Natural killer cell (primary cell): ENCODE measurements at regions not wholly inside any gene's neighbourhood (a gene's known extent, or its start where the extent isn't known, plus 50 kb on each side); places are given as distances from the start of the nearest gene placed in this dataset.

Experiments used
- ATAC-seq, 3 donors: fragments of 150-1000 bp in 2 of 3; fragments of 200-7000 bp in 1 of 3; cut with Tn5 transposase; 1 replicate in 1 of 3; 2 replicates in 2 of 3; pipeline ENCODE4 v1.10.0; 2021; ENCODE audit warnings: mild to moderate bottlenecking in 2 of 3, moderate library complexity in 2 of 3
- DNase-seq, 2 donors: peaks; one replicate each; pipeline versions ENCODE4 v3.0.0 to v3.0.0-alpha.2; 2013 to 2021; ENCODE audit warnings: mixed read lengths in 1 of 2
- H3K27ac ChIP-seq: one replicate; pipeline ENCODE4 v1.5.1; 2013; ENCODE audit warnings: mild to moderate bottlenecking, low read length
- H3K27me3 ChIP-seq: one replicate; pipeline ENCODE4 v1.6.1; 2013; ENCODE audit warnings: low read length; ENCODE audit not compliant: control insufficient read depth, insufficient read depth
- H3K36me3 ChIP-seq: one replicate; pipeline ENCODE4 v1.6.1; 2013; ENCODE audit warnings: low read length; ENCODE audit not compliant: control insufficient read depth, insufficient read depth
- H3K4me1 ChIP-seq: one replicate; pipeline ENCODE4 v1.6.1; 2013; ENCODE audit warnings: low read length; ENCODE audit not compliant: control insufficient read depth, insufficient read depth
- H3K4me3 ChIP-seq: one replicate; pipeline ENCODE4 v1.5.1; 2013; ENCODE audit warnings: low read length
- H3K9me3 ChIP-seq: one replicate; pipeline ENCODE4 v1.6.1; 2013; ENCODE audit warnings: low read length; ENCODE audit not compliant: control insufficient read depth, insufficient read depth
- H3K27ac Mint-ChIP-seq, 2 donors: one replicate each; pipeline ENCODE4 v1.8.0; 2022; ENCODE audit warnings: mild to moderate bottlenecking in 2 of 2, mixed read lengths in 2 of 2, moderate library complexity in 1 of 2
- H3K27me3 Mint-ChIP-seq, 2 donors: one replicate each; pipeline ENCODE4 v1.8.0; 2022; ENCODE audit warnings: low read depth in 2 of 2, mixed read lengths in 2 of 2
- H3K36me3 Mint-ChIP-seq: one replicate; pipeline ENCODE4 v1.8.0; 2022; ENCODE audit warnings: mixed read lengths
- H3K4me1 Mint-ChIP-seq, 2 donors: one replicate each; pipeline ENCODE4 v1.8.0; 2022; ENCODE audit warnings: mixed read lengths in 2 of 2
- H3K4me3 Mint-ChIP-seq: one replicate; pipeline ENCODE4 v1.8.0; 2022; ENCODE audit warnings: mild to moderate bottlenecking, moderate library complexity, mixed read lengths
- H3K9me3 Mint-ChIP-seq, 2 donors: one replicate each; pipeline ENCODE4 v1.8.0; 2022; ENCODE audit warnings: mixed read lengths in 2 of 2
- CTCF ChIP-seq: fragments of 200-600 bp; IDR thresholded peaks from one replicate; pipeline ENCODE4 v1.8.0; 2022; ENCODE audit warnings: antibody characterized with exemption
- WGBS: methylation state at CpG from one replicate; pipeline ENCODE4 v1.1.7; 2013; ENCODE audit warnings: missing lambda C conversion rate; ENCODE audit not compliant: insufficient coverage; 5-methylcytosine and 5-hydroxymethylcytosine counted together
- intact Hi-C: fragments of 100-400 bp; cut with micrococcal nuclease; formaldehyde crosslinking; loops from one replicate; pipeline ENCODE4 v1.14.2; 2022

DNA sequence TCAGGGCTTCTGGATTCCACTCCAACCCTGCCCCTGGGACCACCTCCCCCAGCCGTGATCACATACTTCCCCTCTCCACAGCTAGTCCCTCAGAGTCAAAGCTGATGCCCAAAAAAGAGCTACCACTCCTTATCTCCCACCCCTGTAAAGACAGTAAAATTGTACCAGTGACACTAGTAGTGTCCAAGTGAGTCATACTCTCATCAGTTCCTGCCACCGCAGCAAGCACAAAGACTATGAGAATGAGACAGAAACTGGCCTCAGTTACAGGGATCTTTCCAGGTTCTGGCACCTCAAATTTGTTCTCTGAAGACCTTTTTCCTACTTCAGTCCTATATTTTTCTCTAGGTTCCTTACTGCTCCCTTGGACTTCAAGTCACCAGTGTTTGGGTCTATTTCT lies 144.2 kb downstream of the SPRY2 start:
- intact Hi-C loops: no loop called here
- no peaks in the 10 kb centered on the region for H3K27me3 ChIP-seq
- H3K27ac ChIP-seq: no peak overlapping the region
- Mint-ChIP-seq H3K27ac (no peak overlapping the region), H3K36me3 (no peaks in the 10 kb centered on the region), H3K27me3 (peaks cover 0 to 4% of the 10 kb centered on the region in 2 donors), H3K4me3 (no peak overlapping the region), H3K9me3 (no peaks in the 10 kb centered on the region), H3K4me1 (no peaks in the 10 kb centered on the region)
- no peaks in the 10 kb centered on the region for H3K36me3 ChIP-seq
- no peaks in the 10 kb centered on the region for H3K9me3 ChIP-seq
- no peak for TF ChIP-seq CTCF
- H3K4me3 ChIP-seq: no peak overlapping the region
- DNase-seq (no peak), ATAC-seq (no peak)
- H3K4me1 ChIP-seq: no peaks in the 10 kb centered on the region
- 86% methylated on average over 2 of the region's 2 CpGs for WGBS

DNA sequence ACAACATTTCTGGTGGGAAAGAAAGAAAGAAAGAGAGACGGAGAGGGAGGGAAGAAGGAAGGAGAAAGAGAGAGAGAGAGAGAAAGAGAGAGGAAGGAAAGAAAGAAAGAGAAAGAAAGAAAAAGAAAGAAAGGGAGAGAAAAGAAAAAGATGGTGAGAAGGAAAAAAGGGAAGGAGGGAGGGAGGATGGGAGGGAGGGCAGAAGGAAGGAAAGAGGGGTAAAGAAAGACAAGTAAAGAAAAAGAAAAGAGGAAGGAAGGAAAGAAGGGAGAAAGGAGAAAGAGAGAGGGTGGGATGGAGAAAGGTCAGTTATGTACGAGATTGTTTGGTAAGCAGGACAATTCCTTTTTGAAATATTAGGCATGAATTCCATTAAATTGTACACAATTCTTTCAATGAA lies 145.3 kb downstream of the SPRY2 start:
- H3K27ac Mint-ChIP-seq: no peak overlapping the region
- intact Hi-C loops: no loop called here
- no peaks in the 10 kb centered on the region for H3K9me3 Mint-ChIP-seq
- Histone ChIP-seq H3K4me3 (no peak overlapping the region), H3K9me3 (no peaks in the 10 kb centered on the region), H3K27ac (no peak overlapping the region), H3K4me1 (no peaks in the 10 kb centered on the region), H3K27me3 (no peaks in the 10 kb centered on the region), H3K36me3 (no peaks in the 10 kb centered on the region)
- H3K27me3 Mint-ChIP-seq: peaks cover 0 to 4% of the 10 kb centered on the region in 2 donors
- no peak for DNase-seq
- WGBS: 84% methylated on average over 2 of the region's 2 CpGs
- no peak overlapping the region for H3K4me3 Mint-ChIP-seq
- H3K4me1 Mint-ChIP-seq: no peaks in the 10 kb centered on the region
- H3K36me3 Mint-ChIP-seq: no peaks in the 10 kb centered on the region
- TF ChIP-seq CTCF: no peak
- no peak for ATAC-seq

DNA sequence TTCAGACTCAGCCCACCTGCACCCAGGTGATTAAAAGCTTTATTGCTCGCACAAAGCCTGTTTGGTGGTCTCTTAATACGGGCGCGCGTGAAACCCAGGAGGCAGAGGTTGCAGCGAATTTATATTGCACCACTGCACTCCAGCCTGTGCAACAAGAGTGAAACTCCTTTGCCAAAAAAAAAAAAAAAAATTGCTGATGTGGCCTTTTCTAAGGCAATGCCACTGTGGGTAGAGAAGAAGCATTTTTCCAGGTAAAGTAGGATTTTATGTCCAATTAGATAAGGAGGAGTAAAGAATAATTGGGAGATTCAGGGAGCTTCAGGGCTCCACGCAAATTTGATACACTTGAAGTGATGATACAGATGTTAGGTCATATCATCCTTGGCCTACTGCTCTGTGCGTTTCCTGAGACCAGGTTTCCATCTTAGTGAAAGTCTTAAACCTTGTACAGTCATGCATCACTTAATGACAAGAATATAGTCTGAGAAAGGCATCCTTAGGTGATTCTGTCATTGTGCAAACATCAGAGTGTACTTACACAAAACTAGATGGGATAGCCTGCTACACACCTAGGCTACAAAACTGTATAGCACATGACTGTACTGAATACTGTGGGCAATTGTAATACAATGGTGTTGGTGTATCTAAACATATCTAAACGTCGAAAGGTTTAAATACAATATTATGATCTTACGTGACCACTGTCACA lies 150.9 kb downstream of the SPRY2 start:
- H3K4me1 ChIP-seq: no peaks in the 10 kb centered on the region
- DNase-seq: no peak
- H3K4me3 ChIP-seq: no peak overlapping the region
- ATAC-seq: no peak
- intact Hi-C loops: no loop called here
- Mint-ChIP-seq H3K36me3 (no peaks in the 10 kb centered on the region), H3K4me3 (no peak overlapping the region), H3K27ac (no peak overlapping the region), H3K27me3 (no peaks in the 10 kb centered on the region), H3K4me1 (no peaks in the 10 kb centered on the region), H3K9me3 (no peaks in the 10 kb centered on the region)
- no peaks in the 10 kb centered on the region for H3K36me3 ChIP-seq
- no peak overlapping the region for H3K27ac ChIP-seq
- TF ChIP-seq CTCF: no peak
- H3K27me3 ChIP-seq: no peaks in the 10 kb centered on the region
- no peaks in the 10 kb centered on the region for H3K9me3 ChIP-seq
- WGBS: 96% methylated on average over 11 of the region's 11 CpGs

DNA sequence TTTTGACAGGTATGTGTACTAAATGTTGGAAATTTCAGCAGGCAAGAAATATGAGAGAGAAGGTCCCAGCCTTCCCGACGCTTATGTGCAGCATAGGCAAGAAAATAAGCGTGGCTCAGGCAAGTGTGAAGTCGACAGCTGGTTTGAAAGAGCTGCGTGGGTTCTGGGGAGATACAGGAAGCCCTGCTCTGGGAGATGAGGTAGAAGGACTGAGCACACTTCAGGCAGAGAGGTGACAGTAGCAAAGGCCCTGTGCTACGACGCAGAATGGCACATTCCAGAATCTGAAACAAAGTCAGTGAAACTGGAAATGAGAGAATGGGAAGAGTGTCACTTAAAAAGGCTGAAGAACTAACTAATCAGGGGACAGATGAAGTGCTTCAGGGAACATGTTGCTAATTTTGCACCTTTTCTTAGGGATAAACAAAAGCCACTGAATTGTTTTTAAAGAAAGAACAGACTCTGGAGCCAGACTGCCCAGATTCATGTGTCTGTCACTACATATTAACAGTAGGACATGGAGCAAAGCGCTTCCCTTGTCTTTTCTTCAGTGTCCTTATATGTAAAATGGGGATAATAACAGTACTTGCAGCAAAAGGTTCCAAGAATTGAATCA lies 160.1 kb downstream of the SPRY2 start:
- no peaks in the 10 kb centered on the region for H3K36me3 ChIP-seq
- H3K4me3 ChIP-seq: no peak overlapping the region
- no peak overlapping the region for H3K4me3 Mint-ChIP-seq
- WGBS: 65% methylated on average over 8 of the region's 8 CpGs
- H3K27me3 Mint-ChIP-seq: peaks cover 0 to 3% of the 10 kb centered on the region in 2 donors
- no peaks in the 10 kb centered on the region for H3K9me3 ChIP-seq
- no peak overlapping the region for H3K27ac Mint-ChIP-seq
- ATAC-seq (no peak), DNase-seq (no peak)
- H3K27ac ChIP-seq: no peak overlapping the region
- H3K27me3 ChIP-seq: no peaks in the 10 kb centered on the region
- H3K4me1 ChIP-seq: no peaks in the 10 kb centered on the region
- no peaks in the 10 kb centered on the region for H3K9me3 Mint-ChIP-seq
- no peaks in the 10 kb centered on the region for H3K36me3 Mint-ChIP-seq
- no peaks in the 10 kb centered on the region for H3K4me1 Mint-ChIP-seq
- no peak for TF ChIP-seq CTCF
- intact Hi-C loops: no loop called here
